Activated naive CD8-positive, alpha-beta T cell treated with anti-CD3 and anti-CD28 coated beads for 36 hours (primary cell): ENCODE measurements at regions not wholly inside any gene's neighbourhood (a gene's known extent, or its start where the extent isn't known, plus 50 kb on each side); places are given as distances from the start of the nearest gene placed in this dataset.
"Not testable (repeated sequence)": the region's sequence is repeated elsewhere in the genome, so short reads cannot be mapped to it uniquely, and the experiment has no call there.

Experiments used
- DNase-seq: peaks from one replicate; pipeline ENCODE4 v3.0.0; 2021
- H3K27ac Mint-ChIP-seq: one replicate; pipeline ENCODE4 v1.8.0; 2022; ENCODE audit warnings: mild to moderate bottlenecking, moderate library complexity, mixed read lengths
- H3K27me3 Mint-ChIP-seq: one replicate; pipeline ENCODE4 v1.8.0; 2022; ENCODE audit warnings: mild to moderate bottlenecking, mixed read lengths
- H3K36me3 Mint-ChIP-seq: one replicate; pipeline ENCODE4 v1.8.0; 2021; ENCODE audit warnings: mild to moderate bottlenecking, mixed read lengths
- H3K4me1 Mint-ChIP-seq: one replicate; pipeline ENCODE4 v1.8.0; 2021; ENCODE audit warnings: mixed read lengths
- H3K4me3 Mint-ChIP-seq: one replicate; pipeline ENCODE4 v1.8.0; 2022; ENCODE audit warnings: mild to moderate bottlenecking, moderate library complexity, mixed read lengths
- H3K9me3 Mint-ChIP-seq: one replicate; pipeline ENCODE4 v1.8.0; 2022; ENCODE audit warnings: mixed read lengths

- Mint-ChIP-seq H3K4me1 (peaks cover 5% of the 10 kb centered on the region), H3K4me3 (no peak overlapping the region), H3K27ac (no peak overlapping the region), H3K36me3 (no peaks in the 10 kb centered on the region), H3K9me3 (no peaks in the 10 kb centered on the region), H3K27me3 (no peaks in the 10 kb centered on the region)
- peak; percentile 11 for DNase-seq
Observed at GRCh38 chr11:22920939-22921565, 60.8 kb upstream of the CCDC179 start.

- H3K27me3 Mint-ChIP-seq = no peaks in the 10 kb centered on the region
- no peaks in the 10 kb centered on the region for H3K9me3 Mint-ChIP-seq
- H3K27ac Mint-ChIP-seq = no peak overlapping the region
- no peaks in the 10 kb centered on the region for H3K36me3 Mint-ChIP-seq
- H3K4me1 Mint-ChIP-seq = peaks cover 5% of the 10 kb centered on the region
- H3K4me3 Mint-ChIP-seq = no peak overlapping the region
- no peak for DNase-seq
Observed at GRCh38 chr11:22922672-22923071, 62.4 kb upstream of the CCDC179 start.

- Mint-ChIP-seq H3K4me3 (no peak overlapping the region), H3K27ac (no peak overlapping the region), H3K9me3 (no peaks in the 10 kb centered on the region), H3K4me1 (peaks cover 5% of the 10 kb centered on the region), H3K36me3 (no peaks in the 10 kb centered on the region), H3K27me3 (no peaks in the 10 kb centered on the region)
- no peak for DNase-seq
Observed at GRCh38 chr11:22923561-22923960, 63.3 kb upstream of the CCDC179 start.

- DNase-seq = no peak
- Mint-ChIP-seq H3K36me3 (no peaks in the 10 kb centered on the region), H3K27me3 (no peaks in the 10 kb centered on the region), H3K27ac (no peak overlapping the region), H3K9me3 (no peaks in the 10 kb centered on the region), H3K4me1 (peaks cover 5% of the 10 kb centered on the region), H3K4me3 (no peak overlapping the region)
Observed at GRCh38 chr11:22926341-22926740, 66.1 kb upstream of the CCDC179 start.

- H3K4me1 Mint-ChIP-seq = peaks cover 5% of the 10 kb centered on the region
- no peak overlapping the region for H3K27ac Mint-ChIP-seq
- no peaks in the 10 kb centered on the region for H3K36me3 Mint-ChIP-seq
- H3K4me3 Mint-ChIP-seq = no peak overlapping the region
- no peaks in the 10 kb centered on the region for H3K27me3 Mint-ChIP-seq
- no peak for DNase-seq
- H3K9me3 Mint-ChIP-seq = no peaks in the 10 kb centered on the region
Observed at GRCh38 chr11:22927793-22928192, 67.5 kb upstream of the CCDC179 start.

GRCh38 chr11:22928207-22928917, 68.1 kb upstream of the CCDC179 start:
- no peak overlapping the region for H3K27ac Mint-ChIP-seq
- H3K9me3 Mint-ChIP-seq = no peaks in the 10 kb centered on the region
- no peaks in the 10 kb centered on the region for H3K36me3 Mint-ChIP-seq
- peaks cover 5% of the 10 kb centered on the region for H3K4me1 Mint-ChIP-seq
- no peak overlapping the region for H3K4me3 Mint-ChIP-seq
- no peaks in the 10 kb centered on the region for H3K27me3 Mint-ChIP-seq
- no peak for DNase-seq

GRCh38 chr11:22930816-22931594, 70.7 kb upstream of the CCDC179 start:
- H3K27ac Mint-ChIP-seq = no peak overlapping the region
- H3K9me3 Mint-ChIP-seq = no peaks in the 10 kb centered on the region
- H3K4me1 Mint-ChIP-seq = peaks cover 5% of the 10 kb centered on the region
- H3K4me3 Mint-ChIP-seq = no peak overlapping the region
- no peak for DNase-seq
- H3K36me3 Mint-ChIP-seq = no peaks in the 10 kb centered on the region
- no peaks in the 10 kb centered on the region for H3K27me3 Mint-ChIP-seq

GRCh38 chr11:22938691-22939090, 78.4 kb upstream of the CCDC179 start:
- peaks cover 8% of the 10 kb centered on the region for H3K9me3 Mint-ChIP-seq
- H3K27ac Mint-ChIP-seq = no peak overlapping the region
- H3K4me3 Mint-ChIP-seq = no peak overlapping the region
- no peaks in the 10 kb centered on the region for H3K27me3 Mint-ChIP-seq
- DNase-seq = no peak
- peaks cover 6% of the 10 kb centered on the region for H3K36me3 Mint-ChIP-seq
- no peaks in the 10 kb centered on the region for H3K4me1 Mint-ChIP-seq

GRCh38 chr11:22941544-22941943, 81.3 kb upstream of the CCDC179 start:
- H3K4me3 Mint-ChIP-seq, H3K36me3 Mint-ChIP-seq, H3K27ac Mint-ChIP-seq, DNase-seq, H3K4me1 Mint-ChIP-seq, H3K9me3 Mint-ChIP-seq, H3K27me3 Mint-ChIP-seq: not testable (repeated sequence)

GRCh38 chr11:22957786-22958185, 97.5 kb upstream of the CCDC179 start:
- no peaks in the 10 kb centered on the region for H3K4me1 Mint-ChIP-seq
- H3K27ac Mint-ChIP-seq = no peak overlapping the region
- no peaks in the 10 kb centered on the region for H3K27me3 Mint-ChIP-seq
- H3K4me3 Mint-ChIP-seq = no peak overlapping the region
- peaks cover 3% of the 10 kb centered on the region for H3K9me3 Mint-ChIP-seq
- no peak for DNase-seq
- no peaks in the 10 kb centered on the region for H3K36me3 Mint-ChIP-seq

- no peak overlapping the region for H3K27ac Mint-ChIP-seq
- no peak overlapping the region for H3K4me3 Mint-ChIP-seq
- H3K4me1 Mint-ChIP-seq = no peaks in the 10 kb centered on the region
- peaks cover 11% of the 10 kb centered on the region for H3K9me3 Mint-ChIP-seq
- H3K36me3 Mint-ChIP-seq = peaks cover under 1% of the 10 kb centered on the region
- H3K27me3 Mint-ChIP-seq = no peaks in the 10 kb centered on the region
- no peak for DNase-seq
Observed at GRCh38 chr11:22974251-22974650, 114.0 kb upstream of the CCDC179 start.

- H3K4me1 Mint-ChIP-seq = no peaks in the 10 kb centered on the region
- no peak overlapping the region for H3K4me3 Mint-ChIP-seq
Observed at GRCh38 chr11:22976146-22976545, 115.9 kb upstream of the CCDC179 start.

GRCh38 chr11:22982903-22983302, 122.6 kb upstream of the CCDC179 start:
- Mint-ChIP-seq H3K36me3 (peaks cover 9% of the 10 kb centered on the region), H3K4me1 (no peaks in the 10 kb centered on the region), H3K27me3 (no peaks in the 10 kb centered on the region), H3K27ac (no peak overlapping the region), H3K4me3 (no peak overlapping the region), H3K9me3 (peaks cover 3% of the 10 kb centered on the region)
- DNase-seq = no peak

More at GRCh38 chr11:22976146-22976545, 115.9 kb upstream of the CCDC179 start:
- no peaks in the 10 kb centered on the region for H3K27me3 Mint-ChIP-seq
- peak; percentile 3 for DNase-seq
- no peak overlapping the region for H3K27ac Mint-ChIP-seq
- peaks cover 6% of the 10 kb centered on the region for H3K9me3 Mint-ChIP-seq
- peaks cover 3% of the 10 kb centered on the region for H3K36me3 Mint-ChIP-seq

- no peak overlapping the region for H3K27ac Mint-ChIP-seq
- H3K36me3 Mint-ChIP-seq = peaks cover 14% of the 10 kb centered on the region
- H3K9me3 Mint-ChIP-seq = peaks cover 8% of the 10 kb centered on the region
- H3K27me3 Mint-ChIP-seq = no peaks in the 10 kb centered on the region
- no peaks in the 10 kb centered on the region for H3K4me1 Mint-ChIP-seq
- H3K4me3 Mint-ChIP-seq = no peak overlapping the region
- no peak for DNase-seq
Observed at GRCh38 chr11:22984045-22984444, 123.8 kb upstream of the CCDC179 start.

- H3K27me3 Mint-ChIP-seq = no peaks in the 10 kb centered on the region
- DNase-seq = no peak
- no peaks in the 10 kb centered on the region for H3K4me1 Mint-ChIP-seq
- no peak overlapping the region for H3K4me3 Mint-ChIP-seq
- peaks cover 18% of the 10 kb centered on the region for H3K36me3 Mint-ChIP-seq
- no peak overlapping the region for H3K27ac Mint-ChIP-seq
- peaks cover 23% of the 10 kb centered on the region for H3K9me3 Mint-ChIP-seq
Observed at GRCh38 chr11:22989371-22989770, 129.1 kb upstream of the CCDC179 start.
